Upper lobe of left lung (tissue), 4 donors: ENCODE measurements at regions not wholly inside any gene's neighbourhood (a gene's known extent, or its start where the extent isn't known, plus 50 kb on each side); places are given as distances from the start of the nearest gene placed in this dataset.
"Not testable (repeated sequence)": the region's sequence is repeated elsewhere in the genome, so short reads cannot be mapped to it uniquely, and the experiment has no call there.

Experiments
- CTCF ChIP-seq, 6 experiments: fragments of 450-650 bp in 4 of 6; fragments of 200-600 bp in 2 of 6; sonication (generic) in 2 of 6; IDR thresholded peaks; one replicate each; pipeline ENCODE4 v1.5.1; 2016 to 2019; ENCODE audit warnings: antibody characterized with exemption in 6 of 6
- EP300 ChIP-seq, 4 donors: sonication (generic); formaldehyde crosslinking; IDR thresholded peaks; one replicate each; pipeline ENCODE4 v1.5.1; 2017; ENCODE audit warnings: antibody characterized with exemption in 4 of 4, control low read depth in 2 of 4
- POLR2A ChIP-seq, 4 donors: fragments of 450-650 bp; IDR thresholded peaks; one replicate each; pipeline ENCODE4 v1.5.1; 2016 to 2017; ENCODE audit warnings: antibody characterized with exemption in 4 of 4, mild to moderate bottlenecking in 2 of 4

GRCh38 chrY:56685381-56685780 is 31063.5 kb downstream of the CDY1 start:
- not testable (repeated sequence) for TF ChIP-seq POLR2A, EP300, CTCF (IDR thresholded peaks at IDR 0.05)
